Activated CD8-positive, alpha-beta memory T cell treated with anti-CD3 and anti-CD28 coated beads for 36 hours (primary cell): ENCODE measurements at regions not wholly inside any gene's neighbourhood (a gene's known extent, or its start where the extent isn't known, plus 50 kb on each side); places are given as distances from the start of the nearest gene placed in this dataset.

Experiments
- CTCF ChIA-PET: fragments of 350-600 bp; sonication (Branson Sonifier 250); formaldehyde crosslinking; loops from one replicate; lab custom pipeline; 2021; ENCODE audit warnings: antibody characterized with exemption; lab: Charles Lee
- POLR2A ChIA-PET: fragments of 350-600 bp; sonication (Branson Sonifier 250); formaldehyde crosslinking; loops from one replicate; lab custom pipeline; 2021; ENCODE audit warnings: antibody characterized with exemption; lab: Charles Lee

DNA sequence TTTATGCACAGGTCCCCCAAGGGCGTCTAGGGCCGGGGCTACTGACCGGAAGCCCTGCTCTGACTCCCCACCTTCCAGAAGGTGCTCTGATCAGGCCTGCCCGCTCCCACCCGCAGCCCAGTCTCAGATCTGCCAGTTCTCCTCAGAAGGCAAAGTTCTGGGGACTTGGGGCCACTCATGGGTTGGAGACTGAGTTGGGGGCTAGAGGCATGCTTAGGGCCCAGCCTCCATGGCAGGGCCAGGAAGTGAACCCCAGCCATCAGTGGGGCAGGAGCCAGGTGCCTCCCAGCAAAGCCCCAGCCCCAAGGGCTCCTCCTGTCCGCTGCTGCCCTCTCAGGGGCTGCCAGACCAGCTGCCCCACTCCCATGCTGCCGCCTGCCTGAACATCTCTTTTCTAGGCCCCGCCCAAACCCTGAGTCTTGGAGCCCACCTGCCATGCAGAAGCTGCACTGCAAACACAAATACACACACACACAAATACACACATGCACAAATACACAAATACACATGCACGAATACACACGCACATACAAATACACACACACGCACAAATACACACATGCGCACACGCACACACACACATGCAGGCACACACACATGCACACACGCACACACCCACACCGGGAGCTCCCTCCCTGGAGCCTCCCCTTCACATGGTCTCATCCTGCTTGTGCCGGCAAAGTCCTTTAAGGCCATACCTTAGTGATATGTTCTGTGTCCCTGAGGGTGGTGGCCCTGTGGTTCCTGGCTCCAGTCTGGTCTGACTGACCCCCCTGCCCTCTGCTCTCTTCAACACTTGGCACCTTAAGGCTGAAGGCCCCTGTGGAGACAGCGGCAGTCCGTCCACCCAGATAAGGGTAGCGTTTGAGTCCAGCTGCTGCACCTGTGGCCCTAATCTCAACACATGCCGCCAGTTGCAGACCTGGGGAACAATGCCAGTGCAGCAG is 59.2 kb upstream of the KLF13 start:
- CTCF ChIA-PET, result interaction anchor here (2.6 kb wide), 1 partner anchor 53 kb away, joined by 10 read pairs; no protein-coding TSS in a partner anchor
- POLR2A ChIA-PET, result interaction anchor here (4.4 kb wide), 1 partner anchor 59 kb away, joined by 14 read pairs; the partner anchor contains the start of gene KLF13

DNA sequence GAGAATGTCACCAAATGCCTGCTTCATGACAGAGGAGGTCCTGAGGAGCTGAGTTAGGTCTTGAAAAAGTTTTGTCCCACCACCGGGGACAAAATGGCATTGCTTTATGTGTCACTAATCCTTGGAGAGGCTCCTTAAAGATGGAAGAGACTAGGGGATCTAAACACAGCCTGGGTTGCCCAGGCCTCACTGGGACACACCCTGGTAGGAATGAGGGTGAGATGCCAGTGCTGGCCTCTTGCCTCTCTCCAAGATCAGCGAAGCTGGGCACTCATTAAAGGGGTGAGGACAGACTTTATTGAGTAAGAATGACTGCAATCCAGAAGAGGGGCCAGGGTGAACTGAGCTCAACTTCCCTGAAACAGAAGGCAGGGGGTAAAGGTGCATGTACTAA is 58.5 kb upstream of the KLF13 start:
- ChIA-PET CTCF (interaction anchor here (2.6 kb wide), 1 partner anchor 53 kb away, joined by 10 read pairs; no protein-coding TSS in a partner anchor), POLR2A (no interaction called here)

DNA sequence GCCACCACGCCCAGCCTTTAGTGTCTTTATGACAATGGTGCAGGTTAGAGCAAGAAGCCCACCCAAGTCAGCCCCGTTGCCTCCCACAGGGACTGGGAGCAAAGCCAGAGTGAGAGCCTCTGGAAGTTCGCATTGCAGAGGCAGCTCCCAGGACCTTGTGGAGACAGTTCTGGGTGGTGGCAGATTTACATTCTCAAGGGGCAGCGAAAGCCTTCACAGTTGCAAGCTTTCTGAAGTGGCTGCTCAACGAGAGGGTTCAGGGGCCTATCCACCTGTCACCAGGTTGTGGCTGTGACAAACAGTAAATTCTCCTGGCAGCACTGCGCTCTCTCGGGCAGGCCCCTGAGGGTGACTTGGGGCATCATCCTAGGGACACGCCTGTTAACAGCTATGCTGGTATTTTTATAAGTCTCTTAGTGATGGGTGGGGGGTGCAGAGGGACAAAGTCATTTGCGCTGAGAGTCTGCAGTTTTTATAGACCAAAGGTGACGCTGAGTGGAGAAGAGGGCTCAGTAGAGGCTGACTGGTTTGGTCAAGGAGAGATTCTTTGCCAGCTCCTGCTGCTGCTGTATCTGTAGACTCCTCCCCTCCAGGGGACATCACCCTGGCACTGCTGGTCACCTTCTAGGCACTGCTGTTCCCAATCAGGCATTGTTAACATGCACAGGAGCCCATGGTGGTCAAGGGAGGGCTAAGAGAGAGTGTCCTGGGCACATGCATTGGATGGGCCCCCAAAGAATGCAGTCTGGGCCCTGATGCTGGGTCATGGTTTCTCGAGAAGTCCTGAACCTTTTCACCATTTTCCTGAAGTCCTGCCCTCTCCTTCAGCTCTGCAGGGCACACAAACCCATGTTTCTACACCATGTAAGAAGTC is 57.5 kb upstream of the KLF13 start:
- CTCF ChIA-PET, result interaction anchor here (2.6 kb wide), 1 partner anchor 54 kb away, joined by 10 read pairs; no protein-coding TSS in a partner anchor
- POLR2A ChIA-PET, result no interaction called here

GRCh38 chr15:31269816-31270575 is 56.6 kb upstream of the KLF13 start:
- ChIA-PET CTCF (no interaction called here), POLR2A (no interaction called here)

GRCh38 chr15:31270767-31271166 is 55.9 kb upstream of the KLF13 start:
- CTCF ChIA-PET, result no interaction called here
- POLR2A ChIA-PET, result no interaction called here

DNA sequence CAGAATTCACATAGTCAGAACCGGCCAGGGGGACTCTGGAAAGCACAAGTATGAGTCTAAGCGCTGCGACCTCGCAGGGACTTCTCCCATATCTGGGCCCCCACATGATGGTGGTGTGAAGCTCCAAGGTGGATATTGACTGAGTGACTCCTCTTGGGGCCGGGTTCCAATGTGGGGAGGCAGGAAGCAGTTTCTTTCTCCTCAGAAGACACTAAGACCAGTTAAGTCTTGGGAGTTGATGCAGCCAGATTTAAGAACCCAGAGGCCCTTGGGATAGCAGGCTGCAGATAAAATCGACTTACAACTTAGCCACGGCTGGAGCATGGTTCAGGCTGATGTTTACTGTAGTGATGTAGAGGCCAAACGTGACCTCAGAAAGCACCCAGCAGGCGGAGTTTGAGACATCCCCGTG is 55.4 kb upstream of the KLF13 start:
- CTCF ChIA-PET, result no interaction called here
- POLR2A ChIA-PET, result no interaction called here

DNA sequence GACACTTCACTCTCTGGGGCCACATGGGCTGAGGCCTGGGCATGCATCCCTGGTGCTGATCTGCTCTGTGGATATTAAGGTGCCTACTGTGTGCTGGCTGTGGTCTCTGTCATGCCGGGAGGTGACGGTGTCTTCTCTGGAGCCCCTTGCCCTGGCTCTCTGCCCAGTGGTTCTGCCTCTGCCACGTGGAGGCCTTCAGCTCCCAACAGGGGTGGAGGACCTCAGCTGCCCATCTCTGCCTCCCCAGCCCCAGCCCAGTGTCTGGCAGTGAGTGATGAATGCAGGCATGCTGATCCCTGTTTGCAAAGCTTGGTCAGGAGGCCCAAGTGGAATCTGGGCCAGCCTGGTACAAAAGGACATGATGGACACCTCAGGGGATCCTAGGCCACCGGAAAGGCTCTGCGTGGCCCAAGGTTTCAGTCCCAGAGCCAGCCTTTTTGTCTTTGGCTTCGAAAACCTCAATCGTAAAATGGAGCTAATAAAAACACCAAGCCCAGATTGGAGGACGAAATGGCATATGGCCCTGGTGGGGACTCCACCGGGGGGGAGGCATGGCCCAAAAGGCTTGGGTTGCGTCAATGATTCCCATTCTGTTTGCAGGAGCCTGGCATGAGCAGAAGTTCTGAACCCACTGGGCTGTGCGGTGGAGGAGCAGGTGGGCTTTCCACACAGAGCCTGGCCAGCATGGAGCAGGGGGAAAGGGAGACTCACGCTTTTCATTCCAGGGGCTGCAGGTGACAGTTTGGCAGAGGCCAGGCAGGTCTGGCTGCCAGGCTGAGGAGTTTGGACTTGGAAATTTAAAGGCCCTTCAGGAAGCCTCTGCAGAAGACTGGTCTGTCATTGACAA is 54.7 kb upstream of the KLF13 start:
- POLR2A ChIA-PET, result no interaction called here
- CTCF ChIA-PET, result no interaction called here

GRCh38 chr15:31272558-31273257 is 53.9 kb upstream of the KLF13 start:
- CTCF ChIA-PET, result no interaction called here
- POLR2A ChIA-PET, result interaction anchor here (0.5 kb wide), 1 partner anchor 599 kb away, joined by 3 read pairs; no protein-coding TSS in a partner anchor

DNA sequence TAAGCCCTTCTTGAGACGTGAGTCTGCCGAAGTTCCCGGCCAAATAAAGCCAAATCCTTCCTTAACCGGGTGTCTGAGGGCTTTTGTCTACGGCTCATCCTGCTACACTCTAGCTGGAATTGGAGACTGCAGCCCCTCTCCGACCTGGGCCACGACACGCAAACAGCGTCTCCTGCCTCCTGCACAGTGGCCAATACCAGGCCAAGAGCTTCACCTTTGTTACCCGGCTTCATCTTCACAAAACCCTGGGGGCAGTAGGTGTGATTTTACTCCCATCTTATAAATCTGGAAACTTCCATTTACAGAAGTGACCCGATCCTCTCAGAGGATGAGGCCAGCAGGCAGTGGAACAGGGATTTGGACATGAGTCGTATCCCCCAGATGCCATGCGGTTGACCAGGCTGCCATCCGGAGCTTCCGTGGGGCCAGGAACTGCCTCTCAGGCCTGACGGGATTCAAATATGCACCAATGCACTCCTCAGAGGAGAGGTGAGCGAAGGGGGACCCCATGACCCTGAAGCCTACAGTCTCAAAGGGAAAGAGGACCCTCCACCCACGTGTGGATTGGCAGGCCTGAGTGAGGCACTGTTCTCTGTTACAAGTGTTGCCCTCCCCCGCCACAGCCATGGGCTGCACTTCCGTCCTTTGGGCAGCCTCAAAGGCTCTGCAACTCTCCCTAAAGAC is 53.2 kb upstream of the KLF13 start:
- ChIA-PET CTCF (no interaction called here), POLR2A (interaction anchor here (0.5 kb wide), 2 partner anchors 147 to 599 kb away, joined by 3 read pairs; no protein-coding TSS in a partner anchor)

GRCh38 chr15:31274496-31275330 is 51.9 kb upstream of the KLF13 start:
- POLR2A ChIA-PET, result no interaction called here

GRCh38 chr15:31275331-31276262 is 51.0 kb upstream of the KLF13 start:
- CTCF ChIA-PET, result no interaction called here
- POLR2A ChIA-PET, result no interaction called here

More at GRCh38 chr15:31274496-31275330, 51.9 kb upstream of the KLF13 start:
- CTCF ChIA-PET, result no interaction called here

DNA sequence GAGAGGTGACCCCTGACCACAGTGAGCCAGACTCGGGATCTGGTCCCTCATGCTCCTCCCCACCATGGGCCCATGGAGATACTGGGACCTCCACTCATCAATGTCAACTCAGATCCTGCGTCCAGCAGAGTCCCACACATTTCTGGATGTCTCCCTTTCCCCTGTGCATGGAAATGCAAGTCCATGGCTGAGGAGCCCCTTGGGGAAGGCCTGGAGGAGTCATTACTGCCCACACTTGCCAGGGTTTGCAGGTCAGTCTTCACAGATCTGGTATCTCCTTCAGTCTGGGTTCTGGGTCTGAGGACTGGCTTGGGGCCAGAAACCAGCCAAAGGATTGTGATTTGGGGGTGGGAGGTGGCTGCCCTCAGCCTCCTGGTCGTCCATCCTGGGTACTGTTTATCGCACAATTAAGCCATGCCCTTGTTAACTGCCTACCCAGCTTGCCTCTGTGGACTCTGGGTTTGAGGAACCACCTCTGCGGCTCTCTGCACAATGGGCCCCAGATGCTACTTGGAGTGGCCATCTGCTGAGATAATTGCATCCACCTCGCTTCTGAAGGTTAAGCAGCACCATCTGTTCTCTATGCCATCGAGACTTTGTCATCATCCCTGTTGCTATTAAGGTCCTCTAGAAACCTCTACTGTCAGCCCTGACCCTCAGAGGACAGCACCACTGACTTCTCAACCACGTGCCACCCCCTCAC is 49.9 kb upstream of the KLF13 start:
- CTCF ChIA-PET, result interaction anchor here (1.0 kb wide), 1 partner anchor 28 kb away, joined by 3 read pairs; no protein-coding TSS in a partner anchor

More for the DNA sequence above, 49.9 kb upstream of the KLF13 start:
- POLR2A ChIA-PET, result no interaction called here
